OCI-LY7 (cell line): ENCODE measurements at regions not wholly inside any gene's neighbourhood (a gene's known extent, or its start where the extent isn't known, plus 50 kb on each side); places are given as distances from the start of the nearest gene placed in this dataset.

Experiments used
- BruUV-seq: library from RNA; stranded (reverse); fragments of 400-500 nt; replicated peaks from 2 replicates; lab custom pipeline; 2021; lab: Mats Ljungman, UMichigan
- CTCF ChIA-PET: fragments of 300-600 bp; sonication (Branson Sonifier 250); formaldehyde crosslinking; loops from one replicate; lab custom pipeline; 2022; ENCODE audit warnings: antibody characterized with exemption; ENCODE audit not compliant: unreplicated experiment; lab: Charles Lee
- POLR2A ChIA-PET: fragments of 300-600 bp; sonication (Branson Sonifier 250); formaldehyde crosslinking; loops from one replicate; lab custom pipeline; 2022; ENCODE audit warnings: antibody characterized with exemption; lab: Charles Lee
- DNase-seq: peaks from one replicate; pipeline ENCODE4 v3.0.0-alpha.2; 2015; ENCODE audit warnings: low spot score
- H2AFZ ChIP-seq: fragments of 200-600 bp; sonication (generic), shearing (Covaris generic); 2 replicates; pipeline ENCODE4 v1.6.1; 2014; ENCODE audit warnings: mild to moderate bottlenecking, antibody characterized with exemption, low read length, moderate library complexity
- H3K27ac ChIP-seq: fragments of 200-600 bp; sonication (generic); 2 replicates; pipeline ENCODE4 v1.5.1; 2014; ENCODE audit warnings: mixed run types, low read depth, mild to moderate bottlenecking, moderate library complexity, low read length, inconsistent platforms; ENCODE audit not compliant: poor library complexity, severe bottlenecking
- H3K36me3 ChIP-seq: fragments of 200-600 bp; sonication (generic); 2 replicates; pipeline ENCODE4 v1.6.1; 2014; ENCODE audit warnings: mild to moderate bottlenecking, antibody characterized with exemption, low read length, moderate library complexity, mixed read lengths; ENCODE audit not compliant: insufficient read depth
- H3K4me1 ChIP-seq: fragments of 200-600 bp; sonication (generic); 2 replicates; pipeline ENCODE4 v1.5.1; 2014; ENCODE audit warnings: mild to moderate bottlenecking, low read length; ENCODE audit not compliant: insufficient read depth, poor library complexity, severe bottlenecking
- H3K4me2 ChIP-seq: fragments of 200-600 bp; sonication (generic); 2 replicates; pipeline ENCODE4 v1.6.1; 2014; ENCODE audit warnings: mild to moderate bottlenecking, low read length
- H3K4me3 ChIP-seq: fragments of 200-600 bp; sonication (generic); 2 replicates; pipeline ENCODE4 v1.5.1; 2014; ENCODE audit warnings: mild to moderate bottlenecking, low read depth, low read length; ENCODE audit not compliant: poor library complexity, severe bottlenecking
- H3K79me2 ChIP-seq: fragments of 200-600 bp; sonication (generic); 2 replicates; pipeline ENCODE4 v1.6.1; 2016; ENCODE audit warnings: low read depth, mild to moderate bottlenecking, low read length, moderate library complexity, mixed read lengths; ENCODE audit not compliant: insufficient read depth
- H3K9me2 ChIP-seq: fragments of 200-600 bp; sonication (generic); 2 replicates; pipeline ENCODE4 v1.6.1; 2016; ENCODE audit warnings: mild to moderate bottlenecking, low read length, mixed read lengths; ENCODE audit not compliant: insufficient read depth
- H3K9me3 ChIP-seq: fragments of 200-600 bp; sonication (generic); 2 replicates; pipeline ENCODE4 v1.6.1; 2014; ENCODE audit warnings: mild to moderate bottlenecking, mixed run types, low read length, mixed read lengths
- H4K20me1 ChIP-seq: fragments of 200-600 bp; sonication (generic); 2 replicates; pipeline ENCODE4 v1.6.1; 2014; ENCODE audit warnings: mild to moderate bottlenecking, antibody characterized with exemption, low read length, moderate library complexity, mixed read lengths; ENCODE audit not compliant: insufficient read depth
- EZH2phosphoT487 ChIP-seq: fragments of 200-600 bp; sonication (generic); IDR thresholded peaks from 2 replicates; pipeline ENCODE4 v1.6.1; 2018; ENCODE audit warnings: low read depth, borderline replicate concordance, mild to moderate bottlenecking, mixed run types, antibody characterized with exemption, low read length, moderate library complexity, mixed read lengths
- intact Hi-C: fragments of 100-400 bp; cut with micrococcal nuclease; formaldehyde crosslinking; loops from one replicate; pipeline ENCODE4 v1.10.0; 2022; ENCODE audit not compliant: unreplicated experiment
- TF ChIP-seq, protein P1 (sequence below): fragments of 200-600 bp; sonication (generic); conservative IDR thresholded peaks from 2 replicates; pipeline ENCODE4 v1.5.1; 2014; ENCODE audit warnings: mild to moderate bottlenecking, antibody characterized with exemption, low read length, moderate library complexity, mixed read lengths

DNA sequence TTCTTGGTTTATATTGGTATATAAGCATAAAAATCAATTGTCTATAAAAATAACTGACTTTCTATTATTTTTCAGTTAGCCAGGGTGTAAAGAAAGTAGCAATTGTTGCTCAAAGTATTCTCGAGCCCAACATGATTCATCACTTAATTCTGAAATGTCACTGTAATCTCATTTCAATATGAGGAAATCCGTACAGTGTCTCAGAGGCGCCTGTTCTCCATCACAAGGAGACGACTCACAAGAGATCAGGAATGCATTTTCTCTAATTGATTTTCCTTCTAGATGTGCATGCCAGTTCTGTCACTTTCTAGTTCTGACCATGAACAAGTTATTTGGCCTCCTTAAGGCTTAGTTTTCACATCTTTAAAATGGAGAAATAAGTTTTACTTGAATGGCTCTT, 753.1 kb downstream of the MAFB start:
- Histone ChIP-seq H3K4me3 (no peak overlapping the region), H3K9me2 (no peaks in the 10 kb centered on the region), H3K4me2 (no peak overlapping the region), H3K79me2 (no peaks in the 10 kb centered on the region), H2AFZ (no peak overlapping the region), H3K27ac (no peak overlapping the region), H3K36me3 (no peaks in the 10 kb centered on the region), H3K9me3 (no peaks in the 10 kb centered on the region), H4K20me1 (no peaks in the 10 kb centered on the region), H3K4me1 (no peaks in the 10 kb centered on the region)
- DNase-seq, result no peak
- no TSS peak for BruUV-seq
- CTCF ChIA-PET, result no interaction called here
- intact Hi-C loops, result no loop called here
- POLR2A ChIA-PET, result no interaction called here
- no peak for TF ChIP-seq EZH2phosphoT487
- TF ChIP-seq, protein P1, sequence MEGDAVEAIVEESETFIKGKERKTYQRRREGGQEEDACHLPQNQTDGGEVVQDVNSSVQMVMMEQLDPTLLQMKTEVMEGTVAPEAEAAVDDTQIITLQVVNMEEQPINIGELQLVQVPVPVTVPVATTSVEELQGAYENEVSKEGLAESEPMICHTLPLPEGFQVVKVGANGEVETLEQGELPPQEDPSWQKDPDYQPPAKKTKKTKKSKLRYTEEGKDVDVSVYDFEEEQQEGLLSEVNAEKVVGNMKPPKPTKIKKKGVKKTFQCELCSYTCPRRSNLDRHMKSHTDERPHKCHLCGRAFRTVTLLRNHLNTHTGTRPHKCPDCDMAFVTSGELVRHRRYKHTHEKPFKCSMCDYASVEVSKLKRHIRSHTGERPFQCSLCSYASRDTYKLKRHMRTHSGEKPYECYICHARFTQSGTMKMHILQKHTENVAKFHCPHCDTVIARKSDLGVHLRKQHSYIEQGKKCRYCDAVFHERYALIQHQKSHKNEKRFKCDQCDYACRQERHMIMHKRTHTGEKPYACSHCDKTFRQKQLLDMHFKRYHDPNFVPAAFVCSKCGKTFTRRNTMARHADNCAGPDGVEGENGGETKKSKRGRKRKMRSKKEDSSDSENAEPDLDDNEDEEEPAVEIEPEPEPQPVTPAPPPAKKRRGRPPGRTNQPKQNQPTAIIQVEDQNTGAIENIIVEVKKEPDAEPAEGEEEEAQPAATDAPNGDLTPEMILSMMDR, result no peak

DNA sequence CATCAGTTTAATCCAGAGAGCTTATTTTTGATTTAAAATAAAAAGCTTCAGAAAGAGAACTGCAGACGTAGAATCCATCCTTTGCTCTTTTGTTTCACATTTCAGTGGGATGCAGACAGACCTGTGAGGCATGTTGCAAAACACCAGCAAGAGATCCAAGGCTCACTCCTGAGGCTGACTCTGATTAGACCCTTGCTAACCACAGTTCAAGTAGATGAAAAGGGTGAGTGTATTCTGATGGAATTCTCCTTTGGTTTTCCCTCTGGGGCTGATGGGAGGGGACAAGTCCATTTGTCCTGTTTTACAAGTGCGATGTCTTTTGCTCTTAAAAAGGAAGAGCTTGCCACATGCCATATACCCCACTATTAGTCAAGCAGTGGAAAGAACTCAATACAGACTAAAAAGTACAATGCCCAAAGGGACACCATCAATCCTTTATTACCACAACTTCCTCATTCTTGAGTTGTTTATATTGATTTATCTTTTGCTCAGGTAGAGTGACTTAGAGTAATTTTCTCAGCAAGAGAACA, 772.7 kb downstream of the MAFB start:
- H3K79me2 ChIP-seq, result no peaks in the 10 kb centered on the region
- H3K9me3 ChIP-seq, result no peaks in the 10 kb centered on the region
- ChIA-PET POLR2A (interaction anchor here (0.6 kb wide), 1 partner anchor 488 kb away, joined by 3 read pairs; no protein-coding TSS in a partner anchor), CTCF (no interaction called here)
- H3K4me2 ChIP-seq, result no peak overlapping the region
- H2AFZ ChIP-seq, result no peak overlapping the region
- H3K36me3 ChIP-seq, result no peaks in the 10 kb centered on the region
- intact Hi-C loops, result no loop called here
- no peak overlapping the region for H3K27ac ChIP-seq
- no peaks in the 10 kb centered on the region for H4K20me1 ChIP-seq
- BruUV-seq, result no TSS peak
- no peaks in the 10 kb centered on the region for H3K9me2 ChIP-seq
- no peak for DNase-seq
- no peak overlapping the region for H3K4me3 ChIP-seq
- no peaks in the 10 kb centered on the region for H3K4me1 ChIP-seq
- TF ChIP-seq EZH2phosphoT487, result no peak
- TF ChIP-seq, protein P1, result no peak

DNA sequence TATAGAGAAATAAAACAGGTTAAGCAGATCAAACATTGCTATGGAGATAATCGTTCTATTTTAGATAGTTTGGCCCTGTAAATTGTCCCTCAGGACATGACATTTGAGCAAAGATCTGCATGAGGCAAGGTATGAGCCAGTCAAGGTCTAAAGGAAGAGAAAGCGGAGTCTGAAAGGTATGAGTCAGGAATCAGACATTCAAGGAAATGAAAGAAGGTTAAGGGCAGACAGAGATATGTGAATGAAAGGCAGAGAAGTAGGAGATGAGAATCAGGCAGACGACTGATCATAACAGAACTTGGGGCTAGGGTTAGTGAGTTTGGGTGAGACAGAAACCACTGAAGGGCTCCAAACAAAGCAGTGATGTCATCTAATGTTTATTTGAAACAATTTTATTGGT, 775.8 kb downstream of the MAFB start:
- no peak overlapping the region for H3K4me2 ChIP-seq
- H3K4me1 ChIP-seq, result no peaks in the 10 kb centered on the region
- H3K9me2 ChIP-seq, result no peaks in the 10 kb centered on the region
- no peak overlapping the region for H3K27ac ChIP-seq
- H3K9me3 ChIP-seq, result no peaks in the 10 kb centered on the region
- CTCF ChIA-PET, result no interaction called here
- H3K4me3 ChIP-seq, result no peak overlapping the region
- H3K79me2 ChIP-seq, result no peaks in the 10 kb centered on the region
- no peak for DNase-seq
- POLR2A ChIA-PET, result no interaction called here
- no TSS peak for BruUV-seq
- intact Hi-C loops, result no loop called here
- TF ChIP-seq EZH2phosphoT487, result no peak
- TF ChIP-seq, protein P1, result no peak
- H4K20me1 ChIP-seq, result no peaks in the 10 kb centered on the region
- no peaks in the 10 kb centered on the region for H3K36me3 ChIP-seq
- H2AFZ ChIP-seq, result no peak overlapping the region
